ENCODE measurements at regions not wholly inside any gene's neighbourhood (a gene's known extent, or its start where the extent isn't known, plus 50 kb on each side); places are given as distances from the start of the nearest gene placed in this dataset.

DNA sequence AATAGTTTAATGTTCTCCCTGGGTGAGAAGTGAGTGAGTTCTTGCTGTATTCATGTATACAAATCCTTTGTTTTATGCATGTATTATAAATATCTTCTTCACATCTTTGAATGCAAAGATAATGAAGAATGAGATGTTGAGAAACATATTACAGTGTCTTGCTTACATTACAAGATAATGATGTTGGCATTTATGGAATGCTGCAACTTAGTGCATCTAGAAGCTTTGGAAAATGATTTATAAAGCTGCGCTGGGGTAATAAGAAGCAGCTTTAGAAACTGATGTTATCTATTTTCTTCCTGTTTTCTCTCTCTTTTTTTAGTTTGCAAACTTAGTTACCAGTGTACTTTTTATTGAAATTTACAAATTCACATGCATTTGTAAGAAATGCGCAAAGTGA, 673.4 kb downstream of the KCTD16 start:
- TF ChIP-seq, protein P1, sequence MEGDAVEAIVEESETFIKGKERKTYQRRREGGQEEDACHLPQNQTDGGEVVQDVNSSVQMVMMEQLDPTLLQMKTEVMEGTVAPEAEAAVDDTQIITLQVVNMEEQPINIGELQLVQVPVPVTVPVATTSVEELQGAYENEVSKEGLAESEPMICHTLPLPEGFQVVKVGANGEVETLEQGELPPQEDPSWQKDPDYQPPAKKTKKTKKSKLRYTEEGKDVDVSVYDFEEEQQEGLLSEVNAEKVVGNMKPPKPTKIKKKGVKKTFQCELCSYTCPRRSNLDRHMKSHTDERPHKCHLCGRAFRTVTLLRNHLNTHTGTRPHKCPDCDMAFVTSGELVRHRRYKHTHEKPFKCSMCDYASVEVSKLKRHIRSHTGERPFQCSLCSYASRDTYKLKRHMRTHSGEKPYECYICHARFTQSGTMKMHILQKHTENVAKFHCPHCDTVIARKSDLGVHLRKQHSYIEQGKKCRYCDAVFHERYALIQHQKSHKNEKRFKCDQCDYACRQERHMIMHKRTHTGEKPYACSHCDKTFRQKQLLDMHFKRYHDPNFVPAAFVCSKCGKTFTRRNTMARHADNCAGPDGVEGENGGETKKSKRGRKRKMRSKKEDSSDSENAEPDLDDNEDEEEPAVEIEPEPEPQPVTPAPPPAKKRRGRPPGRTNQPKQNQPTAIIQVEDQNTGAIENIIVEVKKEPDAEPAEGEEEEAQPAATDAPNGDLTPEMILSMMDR (IDR thresholded peaks at IDR 0.05), result no peak
- no peak for TF ChIP-seq POLR2A (IDR thresholded peaks at IDR 0.05)

All from esophagus squamous epithelium (tissue), 4 donors.